GM23338 (cell line): ENCODE measurements at regions not wholly inside any gene's neighbourhood (a gene's known extent, or its start where the extent isn't known, plus 50 kb on each side); places are given as distances from the start of the nearest gene placed in this dataset.

Experiments
- CREB1 ChIP-seq: fragments of 250-450 bp; sonication (Bioruptor Pico); IDR thresholded peaks from 2 replicates; pipeline ENCODE4 v1.5.0; 2020; ENCODE audit warnings: low read depth, mild to moderate bottlenecking, moderate library complexity
- EZH2phosphoT487 ChIP-seq: fragments of 200-600 bp; sonication (generic); IDR thresholded peaks from one replicate; pipeline ENCODE4 v1.8.1; 2018; ENCODE audit warnings: antibody characterized with exemption; ENCODE audit not compliant: unreplicated experiment
- TF ChIP-seq, protein P1 (sequence below), 2 experiments: fragments of 200-600 bp in 1 of 2; sonication (generic) in 1 of 2; conservative IDR thresholded peaks; 2 replicates each; pipeline versions ENCODE4 v1.5.1 to v1.6.1; 2016 to 2017; ENCODE audit warnings: antibody characterized with exemption in 2 of 2, low read depth in 2 of 2, mild to moderate bottlenecking in 2 of 2, moderate library complexity in 1 of 2

DNA sequence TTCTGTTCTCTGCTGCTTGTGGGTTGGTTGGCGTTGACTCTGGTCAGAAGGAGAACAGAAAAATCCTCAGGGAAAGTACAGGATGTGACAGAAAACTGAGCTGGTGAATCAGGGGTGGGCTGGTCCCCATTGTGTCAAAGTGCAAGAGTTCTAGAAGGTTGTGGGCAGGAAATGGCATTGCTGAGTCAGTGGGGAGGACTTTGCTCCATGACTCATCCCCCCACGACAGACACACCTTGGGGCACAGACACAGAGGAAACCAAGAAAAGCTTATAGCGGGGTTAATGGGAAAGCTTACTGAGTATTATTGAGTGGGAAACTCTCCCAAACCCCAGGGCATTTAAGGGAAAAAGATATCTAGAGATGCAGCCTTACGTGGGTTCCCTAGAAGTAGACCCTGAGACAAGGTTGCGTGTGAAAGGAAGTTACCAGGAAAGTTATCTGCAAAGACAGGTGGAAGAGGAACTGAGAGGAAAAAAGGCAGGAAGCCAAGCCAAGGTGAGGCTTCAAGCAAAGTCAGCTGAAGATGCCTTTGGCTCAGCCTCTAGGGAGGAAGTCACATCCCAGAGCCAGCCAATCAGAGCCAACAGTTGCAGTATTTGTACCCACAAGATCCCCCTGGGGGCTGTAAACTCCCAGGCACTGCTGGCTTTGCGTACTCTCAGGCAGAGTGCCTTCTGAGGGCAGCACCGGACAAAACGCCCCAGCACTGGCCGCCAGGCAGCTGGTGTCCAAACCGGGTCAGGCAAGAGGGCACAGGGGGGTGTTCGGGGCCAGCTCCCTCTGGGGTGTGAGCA lies 86.4 kb downstream of the FOXL1 start:
- TF ChIP-seq CREB1 (CRISPR knock-in tag): no peak
- TF ChIP-seq, protein P1, sequence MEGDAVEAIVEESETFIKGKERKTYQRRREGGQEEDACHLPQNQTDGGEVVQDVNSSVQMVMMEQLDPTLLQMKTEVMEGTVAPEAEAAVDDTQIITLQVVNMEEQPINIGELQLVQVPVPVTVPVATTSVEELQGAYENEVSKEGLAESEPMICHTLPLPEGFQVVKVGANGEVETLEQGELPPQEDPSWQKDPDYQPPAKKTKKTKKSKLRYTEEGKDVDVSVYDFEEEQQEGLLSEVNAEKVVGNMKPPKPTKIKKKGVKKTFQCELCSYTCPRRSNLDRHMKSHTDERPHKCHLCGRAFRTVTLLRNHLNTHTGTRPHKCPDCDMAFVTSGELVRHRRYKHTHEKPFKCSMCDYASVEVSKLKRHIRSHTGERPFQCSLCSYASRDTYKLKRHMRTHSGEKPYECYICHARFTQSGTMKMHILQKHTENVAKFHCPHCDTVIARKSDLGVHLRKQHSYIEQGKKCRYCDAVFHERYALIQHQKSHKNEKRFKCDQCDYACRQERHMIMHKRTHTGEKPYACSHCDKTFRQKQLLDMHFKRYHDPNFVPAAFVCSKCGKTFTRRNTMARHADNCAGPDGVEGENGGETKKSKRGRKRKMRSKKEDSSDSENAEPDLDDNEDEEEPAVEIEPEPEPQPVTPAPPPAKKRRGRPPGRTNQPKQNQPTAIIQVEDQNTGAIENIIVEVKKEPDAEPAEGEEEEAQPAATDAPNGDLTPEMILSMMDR (conservative IDR thresholded peaks at IDR 0.05; ENCODE audit: low read depth in 2 of 2): no peak
- TF ChIP-seq EZH2phosphoT487: no peak
